Heart left ventricle (tissue), 13 donors: ENCODE measurements at regions not wholly inside any gene's neighbourhood (a gene's known extent, or its start where the extent isn't known, plus 50 kb on each side); places are given as distances from the start of the nearest gene placed in this dataset.

Source experiments
- POLR2A ChIP-seq, 2 donors: fragments of 450-650 bp; IDR thresholded peaks; one replicate each; pipeline ENCODE4 v1.6.1; 2017; ENCODE audit warnings: antibody characterized with exemption in 2 of 2, mild to moderate bottlenecking in 2 of 2, moderate library complexity in 2 of 2
- TF ChIP-seq, protein P1 (sequence below), 12 donors: fragments of 200-600 bp; sonication (generic) in 4 of 12; IDR thresholded peaks; one replicate each; pipeline versions ENCODE4 v1.5.0 to v1.8.0; 2018 to 2022; ENCODE audit warnings: antibody characterized with exemption in 12 of 12, mild to moderate bottlenecking in 5 of 12
- donor health status: ischemic (EF 13 %, LVEDD 7.1; RV severe dilation, severe dysfunction).
- donor health status: DM: no; HTN: yes; CAD: no.
- donor health status: DM: no; HTN: no; CAD: no.
- donor health status: ischemic (EF 25% LVEDD 6.9; RV normal size, moderate dysfunction).
- donor health status: ischemic (EF 25% LVEDD 5.7; RV mildly dilated, moderate dysfunction).
- donor health status: ischemic (EF 35%, LVEDD 5.7; RV mildly dilated, moderate dysfunction).
- donor health status: nonischemic (EF 11% LVEDD 7.7; RV severe dilation, severe dysfunction).
- donor health status: DM: yes; HTN: yes; CAD: no.
- donor health status: PGD.
- donor health status: ischemic (EF 29% LVEDD 5.4; RV normal size, mild dysfunction).
- donor health status: nonischemic (EF 23%, LVEDD 6.1; RV moderate dilation, normal function).

DNA sequence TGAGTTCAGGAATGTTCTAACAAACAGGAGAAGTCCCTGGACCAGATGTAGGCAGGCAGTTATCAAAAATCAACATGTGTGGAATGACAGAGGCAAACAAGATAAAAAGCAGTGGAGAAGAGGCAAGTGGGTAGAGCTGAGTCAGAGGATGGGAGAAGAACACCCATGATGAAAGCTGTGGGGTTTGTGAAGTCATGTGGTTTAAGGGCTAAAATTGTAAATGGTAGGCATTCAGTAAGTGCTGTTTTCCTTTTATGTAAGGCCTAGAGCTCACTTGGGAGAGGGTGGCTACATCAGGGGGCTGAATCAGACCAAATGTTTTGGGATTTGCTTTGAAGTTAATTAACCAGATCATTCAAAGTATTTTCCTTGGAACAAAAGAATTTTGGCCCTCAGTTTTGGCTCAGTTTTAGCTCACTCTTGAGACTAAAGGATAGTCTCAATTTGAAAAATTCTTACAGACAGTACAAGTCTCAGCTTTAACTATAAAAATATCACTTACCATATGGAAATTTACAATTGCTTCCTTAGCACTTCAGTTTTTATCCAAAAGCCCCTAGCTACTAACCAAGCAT, 114.5 kb upstream of the PCDH7 start:
- TF ChIP-seq, protein P1, sequence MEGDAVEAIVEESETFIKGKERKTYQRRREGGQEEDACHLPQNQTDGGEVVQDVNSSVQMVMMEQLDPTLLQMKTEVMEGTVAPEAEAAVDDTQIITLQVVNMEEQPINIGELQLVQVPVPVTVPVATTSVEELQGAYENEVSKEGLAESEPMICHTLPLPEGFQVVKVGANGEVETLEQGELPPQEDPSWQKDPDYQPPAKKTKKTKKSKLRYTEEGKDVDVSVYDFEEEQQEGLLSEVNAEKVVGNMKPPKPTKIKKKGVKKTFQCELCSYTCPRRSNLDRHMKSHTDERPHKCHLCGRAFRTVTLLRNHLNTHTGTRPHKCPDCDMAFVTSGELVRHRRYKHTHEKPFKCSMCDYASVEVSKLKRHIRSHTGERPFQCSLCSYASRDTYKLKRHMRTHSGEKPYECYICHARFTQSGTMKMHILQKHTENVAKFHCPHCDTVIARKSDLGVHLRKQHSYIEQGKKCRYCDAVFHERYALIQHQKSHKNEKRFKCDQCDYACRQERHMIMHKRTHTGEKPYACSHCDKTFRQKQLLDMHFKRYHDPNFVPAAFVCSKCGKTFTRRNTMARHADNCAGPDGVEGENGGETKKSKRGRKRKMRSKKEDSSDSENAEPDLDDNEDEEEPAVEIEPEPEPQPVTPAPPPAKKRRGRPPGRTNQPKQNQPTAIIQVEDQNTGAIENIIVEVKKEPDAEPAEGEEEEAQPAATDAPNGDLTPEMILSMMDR (IDR thresholded peaks at IDR 0.05) = no peak
- no peak for TF ChIP-seq POLR2A (IDR thresholded peaks at IDR 0.05)
